ENCODE measurements at regions not wholly inside any gene's neighbourhood (a gene's known extent, or its start where the extent isn't known, plus 50 kb on each side); places are given as distances from the start of the nearest gene placed in this dataset.
"Not testable (repeated sequence)": the region's sequence is repeated elsewhere in the genome, so short reads cannot be mapped to it uniquely, and the experiment has no call there.

- ATAC-seq (ENCODE audit: low read depth); H3K9me3 Mint-ChIP-seq; H3K4me1 Mint-ChIP-seq; H3K27me3 Mint-ChIP-seq; DNase-seq; H3K4me3 Mint-ChIP-seq; H3K27ac Mint-ChIP-seq; POLR2A ChIA-PET; H3K36me3 Mint-ChIP-seq: not testable (repeated sequence)
Measured at GRCh38 chr17:45601605-45602539, 111.4 kb upstream of the PLEKHM1 start.

- H3K9me3 Mint-ChIP-seq; POLR2A ChIA-PET; H3K36me3 Mint-ChIP-seq; H3K27ac Mint-ChIP-seq; H3K4me1 Mint-ChIP-seq; H3K4me3 Mint-ChIP-seq; H3K27me3 Mint-ChIP-seq; DNase-seq; ATAC-seq (ENCODE audit: low read depth): not testable (repeated sequence)
Measured at GRCh38 chr17:45605751-45606150, 115.2 kb upstream of the PLEKHM1 start.

- H3K27me3 Mint-ChIP-seq, H3K4me1 Mint-ChIP-seq, POLR2A ChIA-PET, H3K36me3 Mint-ChIP-seq, H3K9me3 Mint-ChIP-seq: not testable (repeated sequence)
- peak; percentile 100 for ATAC-seq (ENCODE audit: low read depth)
- H3K27ac Mint-ChIP-seq = peak overlapping the region; percentile 1
- peak; percentile 75 for DNase-seq
- H3K4me3 Mint-ChIP-seq = peak overlapping the region; percentile 83
Measured at GRCh38 chr17:45619984-45620405, 129.5 kb upstream of the PLEKHM1 start.

GRCh38 chr17:45620468-45620867 lies 129.9 kb upstream of the PLEKHM1 start:
- DNase-seq, H3K9me3 Mint-ChIP-seq: not testable (repeated sequence)

GRCh38 chr17:45621087-45621486 lies 130.6 kb upstream of the PLEKHM1 start:
- H3K4me1 Mint-ChIP-seq; H3K27me3 Mint-ChIP-seq; H3K9me3 Mint-ChIP-seq; ATAC-seq (ENCODE audit: low read depth); DNase-seq; POLR2A ChIA-PET; H3K27ac Mint-ChIP-seq; H3K36me3 Mint-ChIP-seq: not testable (repeated sequence)
- H3K4me3 Mint-ChIP-seq = peak overlapping the region; percentile 54

More at GRCh38 chr17:45620468-45620867, 129.9 kb upstream of the PLEKHM1 start:
- H3K36me3 Mint-ChIP-seq, H3K27me3 Mint-ChIP-seq, H3K27ac Mint-ChIP-seq, POLR2A ChIA-PET, H3K4me1 Mint-ChIP-seq: not testable (repeated sequence)
- peak; percentile 75 for ATAC-seq (ENCODE audit: low read depth)
- H3K4me3 Mint-ChIP-seq = peak overlapping the region; percentile 83

GRCh38 chr17:45622295-45622694 lies 131.8 kb upstream of the PLEKHM1 start:
- DNase-seq; H3K4me3 Mint-ChIP-seq; H3K9me3 Mint-ChIP-seq; H3K27me3 Mint-ChIP-seq; ATAC-seq (ENCODE audit: low read depth); H3K4me1 Mint-ChIP-seq; POLR2A ChIA-PET; H3K27ac Mint-ChIP-seq; H3K36me3 Mint-ChIP-seq: not testable (repeated sequence)

GRCh38 chr17:45628019-45628418 lies 137.5 kb upstream of the PLEKHM1 start:
- Mint-ChIP-seq H3K9me3 (no peaks in the 10 kb centered on the region), H3K4me1 (peaks cover 2% of the 10 kb centered on the region), H3K27me3 (no peaks in the 10 kb centered on the region), H3K36me3 (peaks cover 15% of the 10 kb centered on the region), H3K27ac (no peak overlapping the region), H3K4me3 (no peak overlapping the region)
- DNase-seq (no peak), ATAC-seq (ENCODE audit: low read depth) (no peak)
- POLR2A ChIA-PET = no interaction called here

- no peak overlapping the region for H3K4me3 Mint-ChIP-seq
- ATAC-seq (ENCODE audit: low read depth) (no peak), DNase-seq (no peak)
- H3K36me3 Mint-ChIP-seq = peaks cover 15% of the 10 kb centered on the region
- POLR2A ChIA-PET = no interaction called here
- peaks cover 2% of the 10 kb centered on the region for H3K4me1 Mint-ChIP-seq
- no peaks in the 10 kb centered on the region for H3K27me3 Mint-ChIP-seq
- no peak overlapping the region for H3K27ac Mint-ChIP-seq
- H3K9me3 Mint-ChIP-seq = no peaks in the 10 kb centered on the region
Measured at GRCh38 chr17:45631941-45632340, 141.4 kb upstream of the PLEKHM1 start.

- no peak for ATAC-seq (ENCODE audit: low read depth)
- no peaks in the 10 kb centered on the region for H3K9me3 Mint-ChIP-seq
Measured at GRCh38 chr17:45639297-45639849, 144.7 kb upstream of the CRHR1 start.

GRCh38 chr17:45640141-45640850 lies 143.8 kb upstream of the CRHR1 start:
- H3K4me3 Mint-ChIP-seq = peak overlapping the region; percentile 48
- peaks cover 8% of the 10 kb centered on the region for H3K4me1 Mint-ChIP-seq
- DNase-seq (peak; percentile 73), ATAC-seq (ENCODE audit: low read depth) (peak; percentile 74)
- H3K9me3 Mint-ChIP-seq = no peaks in the 10 kb centered on the region
- H3K27me3 Mint-ChIP-seq = peaks cover 3% of the 10 kb centered on the region
- H3K36me3 Mint-ChIP-seq = peaks cover 5% of the 10 kb centered on the region
- POLR2A ChIA-PET = no interaction called here
- H3K27ac Mint-ChIP-seq = peak overlapping the region; percentile 57

More at GRCh38 chr17:45639297-45639849, 144.7 kb upstream of the CRHR1 start:
- POLR2A ChIA-PET = no interaction called here
- peaks cover 8% of the 10 kb centered on the region for H3K4me1 Mint-ChIP-seq
- no peak for DNase-seq
- H3K27ac Mint-ChIP-seq = no peak overlapping the region
- no peaks in the 10 kb centered on the region for H3K27me3 Mint-ChIP-seq
- no peak overlapping the region for H3K4me3 Mint-ChIP-seq
- peaks cover 5% of the 10 kb centered on the region for H3K36me3 Mint-ChIP-seq

- ATAC-seq (ENCODE audit: low read depth) (no peak), DNase-seq (no peak)
- Mint-ChIP-seq H3K27ac (no peak overlapping the region), H3K4me1 (peaks cover 17% of the 10 kb centered on the region), H3K9me3 (no peaks in the 10 kb centered on the region), H3K36me3 (peaks cover 5% of the 10 kb centered on the region), H3K27me3 (peaks cover 3% of the 10 kb centered on the region), H3K4me3 (no peak overlapping the region)
- POLR2A ChIA-PET = no interaction called here
Measured at GRCh38 chr17:45641541-45641940, 142.6 kb upstream of the CRHR1 start.

- Mint-ChIP-seq H3K27ac (no peak overlapping the region), H3K4me3 (no peak overlapping the region), H3K4me1 (peaks cover 17% of the 10 kb centered on the region), H3K9me3 (no peaks in the 10 kb centered on the region), H3K27me3 (peaks cover 15% of the 10 kb centered on the region), H3K36me3 (peaks cover 5% of the 10 kb centered on the region)
- DNase-seq = no peak
- POLR2A ChIA-PET = no interaction called here
- no peak for ATAC-seq (ENCODE audit: low read depth)
Measured at GRCh38 chr17:45643591-45643990, 140.5 kb upstream of the CRHR1 start.

- H3K27ac Mint-ChIP-seq; H3K36me3 Mint-ChIP-seq; DNase-seq; ATAC-seq (ENCODE audit: low read depth); POLR2A ChIA-PET; H3K4me3 Mint-ChIP-seq; H3K9me3 Mint-ChIP-seq: not testable (repeated sequence)
- H3K27me3 Mint-ChIP-seq = peaks cover 15% of the 10 kb centered on the region
- H3K4me1 Mint-ChIP-seq = peaks cover 17% of the 10 kb centered on the region
Measured at GRCh38 chr17:45644637-45645036, 139.5 kb upstream of the CRHR1 start.

All from activated naive CD8-positive, alpha-beta T cell treated with anti-CD3 and anti-CD28 coated beads, Interleukin-2, amount 10 ng/mL, durations not matched to agents 7 days and 5 days (primary cell).